GM18867 (cell line): ENCODE measurements at regions not wholly inside any gene's neighbourhood (a gene's known extent, or its start where the extent isn't known, plus 50 kb on each side); places are given as distances from the start of the nearest gene placed in this dataset.
"Not testable (repeated sequence)": the region's sequence is repeated elsewhere in the genome, so short reads cannot be mapped to it uniquely, and the experiment has no call there.

Experiments
- ATAC-seq: cut with Tn5 transposase; IDR thresholded peaks from one replicate; pipeline ENCODE4 v1.9.1; 2021; ENCODE audit warnings: mild to moderate bottlenecking, moderate library complexity; ENCODE audit not compliant: unreplicated experiment

DNA sequence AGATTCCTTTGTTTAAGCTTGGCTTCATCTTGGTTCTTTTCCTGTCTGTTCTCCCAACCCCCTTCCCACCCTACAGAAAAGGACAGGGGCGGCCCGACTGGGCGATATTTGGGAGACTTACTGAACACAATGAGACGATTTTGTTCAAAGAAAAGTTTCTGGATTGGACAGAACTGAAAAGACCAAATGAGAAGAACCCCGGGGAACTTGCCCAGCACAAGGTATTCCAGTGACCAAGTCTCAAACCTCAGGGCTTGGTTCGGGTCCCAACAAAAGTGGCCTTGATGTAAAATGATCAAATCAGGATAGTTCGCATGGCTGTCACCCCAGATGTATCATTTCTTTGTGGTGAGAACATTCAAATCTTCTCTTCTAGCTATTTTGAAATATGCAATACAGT is 73.9 kb upstream of the LYZL2 start:
- ATAC-seq, result not testable (repeated sequence)

DNA sequence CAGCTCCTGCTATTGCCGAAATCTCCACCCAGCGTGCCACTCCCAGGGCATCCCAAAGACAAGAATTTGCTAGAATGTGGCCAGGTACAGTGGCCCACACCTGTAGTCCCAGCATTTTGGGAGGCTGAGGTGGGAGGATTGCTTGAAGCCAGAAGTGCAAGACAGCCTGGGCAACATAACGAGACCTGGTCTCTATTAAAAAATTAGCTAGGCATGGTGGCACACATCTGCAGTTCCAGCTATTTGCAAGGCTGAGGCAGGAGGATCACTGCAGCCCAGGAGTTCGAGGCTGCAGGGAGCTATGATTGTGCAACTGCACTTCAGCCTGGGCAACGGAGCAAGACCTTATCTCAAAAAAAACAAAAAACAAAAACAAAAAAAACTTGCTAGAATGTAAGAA is 73.3 kb upstream of the LYZL2 start:
- no peak for ATAC-seq

DNA sequence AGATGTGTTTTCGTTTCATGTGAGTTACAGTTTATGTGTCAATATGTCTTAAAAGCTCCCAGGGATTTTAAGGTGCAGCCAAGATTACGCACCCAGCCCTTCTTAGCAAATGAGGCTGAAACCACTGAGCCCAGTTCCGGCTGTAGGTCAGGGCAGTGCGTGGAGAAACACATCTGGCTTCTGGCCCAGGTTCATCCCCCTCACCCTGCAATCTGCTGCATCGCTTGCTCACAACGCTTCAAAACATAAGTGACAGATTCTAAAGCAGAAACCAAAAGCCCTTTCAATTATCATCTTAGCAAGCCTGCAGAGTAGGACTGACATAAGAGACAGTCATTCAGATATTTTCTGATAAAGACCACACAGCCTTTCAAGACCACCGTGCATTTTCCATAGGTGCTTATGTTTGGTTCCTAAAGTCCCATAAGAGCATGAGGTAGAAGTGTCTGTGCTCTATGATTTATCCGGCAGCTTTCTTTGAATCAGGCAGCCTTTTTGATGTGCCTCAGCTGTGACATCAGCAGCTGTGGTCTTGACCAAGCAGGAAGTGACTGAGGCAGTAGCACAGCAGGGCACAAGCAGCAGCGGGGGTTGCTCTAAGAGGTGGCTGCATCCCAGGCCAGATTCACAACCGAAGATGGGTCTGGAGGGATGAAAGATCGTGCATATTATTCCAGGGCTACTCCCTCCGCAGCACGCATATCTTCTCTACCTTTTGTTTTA is 72.1 kb upstream of the LYZL2 start:
- ATAC-seq, result peak; percentile 69

DNA sequence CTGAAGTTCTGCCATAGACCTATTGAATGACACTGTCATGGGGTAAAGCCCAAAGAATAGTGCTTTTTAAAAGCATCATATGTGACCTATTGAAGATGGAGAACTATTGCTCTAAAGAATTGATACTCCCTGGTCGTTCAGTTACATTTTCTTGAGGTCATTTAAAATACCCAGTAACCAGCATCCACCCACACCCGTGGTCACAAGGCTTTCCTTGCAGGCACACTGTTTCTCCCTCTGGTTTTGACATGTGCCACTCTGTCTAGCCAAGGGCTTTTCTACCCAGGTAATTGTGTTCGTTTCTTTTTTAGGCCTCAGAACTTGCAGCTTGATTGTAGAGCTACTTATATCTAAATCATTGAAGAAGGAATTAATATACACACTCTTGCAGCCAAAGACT is 68.3 kb upstream of the LYZL2 start:
- no peak for ATAC-seq

DNA sequence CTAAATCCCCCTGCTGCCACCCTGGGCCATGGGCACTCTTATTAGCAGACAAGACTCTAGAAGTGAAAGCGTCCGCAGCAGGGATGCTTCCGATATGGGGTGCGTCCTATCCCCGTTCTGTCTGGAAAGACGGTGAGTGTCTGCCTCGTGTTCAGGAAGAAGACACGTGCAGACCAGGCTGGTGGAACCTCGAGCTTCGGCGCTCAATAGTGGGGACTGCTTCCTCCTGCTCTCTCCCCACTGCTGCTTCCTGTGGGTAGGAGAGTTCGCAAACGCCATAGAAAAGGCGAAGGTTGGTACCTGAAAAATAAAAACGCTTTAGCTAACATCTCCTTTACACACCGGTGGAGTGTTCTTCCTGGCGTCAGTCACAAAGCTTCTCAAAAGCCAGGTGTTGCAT is 67.7 kb upstream of the LYZL2 start:
- ATAC-seq, result not testable (repeated sequence)

DNA sequence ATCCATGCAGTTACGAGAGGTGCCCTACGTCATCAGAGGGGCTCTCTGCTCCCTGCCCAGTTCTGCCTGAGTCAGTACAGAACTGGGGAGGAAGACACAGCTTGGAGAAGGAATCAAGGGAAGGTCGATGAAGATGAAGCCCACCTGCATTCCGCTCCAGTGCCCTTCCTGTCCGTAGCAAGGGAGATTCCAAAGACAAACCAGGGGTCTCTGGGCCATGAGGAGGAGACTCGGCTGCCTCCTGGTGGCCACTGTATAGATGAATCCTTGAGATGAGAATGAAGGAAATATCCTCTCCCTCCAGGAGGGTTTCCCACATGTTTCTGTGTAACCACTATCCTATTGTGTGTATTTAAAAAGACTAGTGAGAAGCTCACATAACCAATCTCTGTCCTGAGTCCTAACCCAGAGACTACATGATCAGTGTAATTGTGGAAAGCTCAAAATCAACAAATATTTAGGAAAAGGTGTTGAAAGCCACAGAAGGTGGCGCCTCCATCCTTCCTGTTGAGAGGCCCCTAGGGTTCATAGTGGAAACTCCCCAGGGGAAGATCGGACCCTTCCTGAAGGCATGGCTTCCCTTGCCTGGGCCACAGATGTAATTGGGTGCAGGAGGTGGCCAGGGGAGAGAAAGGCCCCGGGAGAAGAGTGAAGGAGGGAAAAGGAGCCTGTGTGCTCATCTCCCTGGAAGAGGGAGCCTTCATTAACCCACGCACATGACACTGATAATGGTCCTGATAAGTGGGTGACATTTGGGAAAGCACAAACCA is 67.0 kb upstream of the LYZL2 start:
- peak; percentile 28 for ATAC-seq

DNA sequence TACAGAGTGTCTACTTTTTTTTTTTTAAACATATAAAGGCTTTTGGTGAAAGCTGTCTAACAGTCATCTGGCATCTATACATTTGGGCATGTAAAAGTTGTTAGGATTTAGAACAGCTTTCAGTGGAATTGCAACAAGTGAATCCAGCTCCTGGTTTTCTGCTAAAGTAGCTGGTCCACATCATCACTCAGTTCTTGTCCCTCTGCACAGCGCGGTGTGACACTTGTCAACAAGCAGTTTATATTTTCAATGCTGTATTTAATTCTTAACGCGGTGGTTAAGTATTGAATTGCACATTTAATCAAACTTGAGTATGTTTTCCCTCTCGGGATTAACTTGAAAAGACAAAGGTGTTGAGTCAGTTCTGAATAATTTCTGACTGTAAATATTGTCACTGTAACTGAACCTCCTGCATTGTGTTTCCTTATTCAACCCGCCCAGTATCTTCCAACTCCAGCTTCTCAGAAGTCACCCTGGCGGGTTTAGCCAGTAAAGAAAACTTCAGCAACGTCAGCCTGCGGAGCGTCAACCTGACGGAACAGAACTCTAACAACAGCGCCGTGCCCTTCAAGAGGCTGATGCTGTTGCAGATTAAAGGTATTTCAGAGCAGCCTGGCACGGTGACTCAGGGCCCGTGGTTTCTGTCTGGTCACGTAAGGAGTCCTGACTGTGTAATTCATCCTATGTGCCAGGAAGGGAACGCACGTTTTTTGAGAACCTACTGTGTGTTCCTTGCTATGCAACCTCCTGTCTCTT is 66.1 kb upstream of the LYZL2 start:
- not testable (repeated sequence) for ATAC-seq

DNA sequence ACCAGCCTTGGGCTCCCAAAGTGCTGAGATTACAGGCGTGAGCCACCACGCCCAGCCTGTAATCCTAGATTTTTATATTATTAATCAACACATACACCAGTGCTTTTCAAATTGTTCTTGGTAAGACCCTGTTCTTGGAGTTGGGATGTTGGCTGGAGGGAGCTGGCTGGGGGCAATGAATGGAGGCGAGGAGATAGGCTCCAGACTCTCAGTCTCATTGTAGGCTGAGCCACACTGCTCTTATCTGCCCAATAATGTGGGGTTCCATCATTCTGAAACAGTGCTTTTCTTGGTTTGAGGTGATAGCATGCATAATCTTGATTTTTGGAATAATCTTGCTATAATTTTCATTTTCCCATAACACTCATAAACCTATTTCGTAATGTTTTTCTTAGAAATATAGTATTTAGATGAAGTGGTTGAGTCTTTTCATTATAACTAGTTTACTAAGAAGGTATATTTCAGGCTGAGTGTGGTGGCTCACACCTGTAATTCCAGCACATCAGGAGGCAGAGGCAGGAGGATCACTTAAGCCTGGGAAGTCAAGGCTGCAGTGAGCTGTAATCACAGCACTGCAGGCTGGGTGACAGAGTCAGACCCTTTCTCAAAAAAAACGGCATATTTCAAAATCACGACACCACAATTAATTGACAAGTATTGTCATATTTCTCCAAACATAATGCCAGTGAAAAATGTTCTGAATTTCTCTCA is 65.1 kb upstream of the LYZL2 start:
- no peak for ATAC-seq

DNA sequence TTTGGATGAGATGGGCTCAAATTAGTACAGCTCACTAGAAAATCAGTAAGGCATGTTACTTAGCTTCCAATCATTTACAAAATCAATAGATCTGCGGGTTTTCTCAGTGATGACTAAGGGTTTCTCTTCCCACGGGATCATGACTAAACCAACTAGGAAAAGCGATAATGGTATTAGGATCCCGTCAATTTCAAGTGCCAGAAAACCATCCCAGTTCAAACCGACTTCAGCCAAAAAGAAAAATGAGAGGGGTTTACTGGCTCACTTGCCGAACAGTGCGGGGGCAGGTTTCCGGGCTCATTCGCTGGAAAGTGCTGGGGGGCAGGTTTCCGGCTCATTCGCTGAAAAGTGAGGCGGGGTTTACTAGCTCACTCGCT is 62.1 kb upstream of the LYZL2 start:
- ATAC-seq, result no peak

DNA sequence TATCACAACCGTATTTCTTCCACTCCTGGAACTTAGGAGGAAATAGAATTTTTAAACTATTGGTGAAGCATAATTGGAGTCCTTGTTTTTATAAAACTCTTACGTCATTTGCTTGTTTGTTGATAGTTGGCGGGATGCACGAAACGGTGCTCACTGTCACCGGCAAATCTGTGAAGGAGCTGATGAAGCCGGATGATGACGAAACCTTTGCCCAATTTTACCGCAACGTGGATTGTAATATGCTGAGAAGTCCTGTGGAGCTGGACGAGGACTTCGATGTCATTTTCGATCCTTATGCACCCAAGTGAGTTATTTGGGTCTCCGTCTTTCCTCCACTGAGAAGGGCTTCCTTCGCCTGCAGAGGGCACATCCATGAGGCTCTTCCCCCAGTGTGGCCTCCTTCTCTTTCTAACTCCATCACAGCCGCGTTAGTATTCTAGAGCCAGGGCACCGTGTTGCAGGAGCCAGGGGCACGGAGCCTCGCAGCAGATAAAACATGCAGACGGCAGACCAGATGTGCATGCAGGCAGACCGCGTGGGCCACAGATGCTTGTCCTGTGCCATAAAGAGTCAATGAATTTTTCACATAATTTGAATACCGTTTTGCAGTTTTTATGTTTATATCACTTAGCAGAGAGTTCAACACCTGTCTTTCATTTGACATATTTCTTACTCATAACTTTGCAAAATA is 61.5 kb upstream of the LYZL2 start:
- not testable (repeated sequence) for ATAC-seq

DNA sequence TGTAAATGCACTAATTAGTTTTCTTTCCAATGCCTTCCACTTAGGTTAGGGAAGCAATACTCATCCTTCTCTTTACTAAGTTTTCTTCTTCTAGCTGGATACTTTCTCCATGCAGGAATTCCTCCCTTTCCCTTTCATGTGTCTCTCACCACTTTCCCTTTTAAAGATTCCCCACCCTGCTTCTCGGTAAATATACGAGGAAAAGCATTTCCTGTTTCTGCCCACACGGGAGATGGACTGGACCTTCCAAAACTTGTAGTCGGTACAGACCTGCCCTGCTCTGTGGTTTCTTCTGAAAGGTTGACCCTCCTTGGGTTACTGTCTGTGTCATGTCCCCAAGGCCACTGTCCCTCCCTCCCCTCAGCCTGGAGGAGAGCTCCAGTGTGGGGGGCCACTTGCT is 58.9 kb upstream of the LYZL2 start:
- ATAC-seq, result no peak

DNA sequence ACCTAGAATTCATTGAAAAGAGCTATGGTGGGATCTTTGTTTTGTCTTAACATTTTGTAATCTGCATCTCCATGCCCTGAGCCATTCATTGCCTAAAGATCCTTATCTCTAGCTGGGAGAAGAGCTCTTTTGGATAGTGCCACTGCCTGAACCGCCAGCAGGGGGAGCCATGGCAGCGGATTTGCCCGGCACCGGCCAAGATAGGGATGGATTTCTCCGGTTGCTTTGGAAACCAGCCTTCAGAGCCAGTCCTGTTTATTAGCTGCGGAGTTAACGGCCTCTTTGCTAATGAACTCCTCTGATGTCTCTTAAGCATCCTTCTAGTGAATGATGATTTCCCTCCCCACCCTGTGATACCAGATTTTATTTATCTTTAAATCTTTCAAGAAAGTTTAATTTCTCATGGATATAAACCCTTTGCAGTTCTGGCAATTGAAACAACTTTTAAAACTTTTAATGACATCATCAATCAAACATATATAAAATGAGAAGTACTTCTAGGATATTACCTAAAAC is 58.2 kb upstream of the LYZL2 start:
- peak; percentile 60 for ATAC-seq

DNA sequence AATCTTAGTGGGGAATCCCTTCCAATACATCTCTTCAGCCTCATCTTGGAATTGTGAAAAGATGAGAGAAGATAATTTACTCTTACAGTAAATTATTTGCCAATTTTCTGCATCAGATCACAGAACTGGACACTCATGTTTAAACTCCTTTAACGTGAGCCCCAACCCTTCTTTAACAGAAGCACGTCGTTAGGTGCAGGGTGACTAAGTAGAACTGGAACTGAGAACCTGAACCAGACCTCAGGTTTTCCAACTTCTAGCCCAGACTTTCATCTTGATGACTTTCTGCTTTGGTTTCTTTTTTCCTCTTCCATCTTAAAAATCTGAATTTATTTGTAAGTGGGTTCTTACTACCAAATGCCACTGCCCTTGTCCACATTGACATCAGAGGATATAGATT is 57.2 kb upstream of the LYZL2 start:
- no peak for ATAC-seq

DNA sequence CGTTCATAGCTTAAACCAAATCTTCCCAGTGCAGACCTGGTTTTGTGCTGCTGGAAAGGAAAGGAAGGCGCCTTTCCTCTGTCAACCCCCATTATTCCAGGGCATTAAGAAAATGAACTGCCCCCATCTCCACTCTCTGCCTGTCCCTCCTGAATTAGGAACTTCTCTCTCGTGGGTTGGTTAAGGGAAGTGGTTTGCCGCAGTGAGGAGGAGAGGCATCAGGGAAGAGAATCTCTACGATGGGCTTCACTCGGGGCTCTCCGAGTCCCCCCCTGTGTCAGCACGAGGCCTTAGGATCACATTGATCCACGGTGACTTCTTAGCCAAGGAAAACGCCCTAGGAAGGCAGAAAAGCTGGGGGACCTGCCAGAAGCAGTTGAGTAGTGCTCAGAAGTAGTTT is 53.9 kb upstream of the LYZL2 start:
- no peak for ATAC-seq

DNA sequence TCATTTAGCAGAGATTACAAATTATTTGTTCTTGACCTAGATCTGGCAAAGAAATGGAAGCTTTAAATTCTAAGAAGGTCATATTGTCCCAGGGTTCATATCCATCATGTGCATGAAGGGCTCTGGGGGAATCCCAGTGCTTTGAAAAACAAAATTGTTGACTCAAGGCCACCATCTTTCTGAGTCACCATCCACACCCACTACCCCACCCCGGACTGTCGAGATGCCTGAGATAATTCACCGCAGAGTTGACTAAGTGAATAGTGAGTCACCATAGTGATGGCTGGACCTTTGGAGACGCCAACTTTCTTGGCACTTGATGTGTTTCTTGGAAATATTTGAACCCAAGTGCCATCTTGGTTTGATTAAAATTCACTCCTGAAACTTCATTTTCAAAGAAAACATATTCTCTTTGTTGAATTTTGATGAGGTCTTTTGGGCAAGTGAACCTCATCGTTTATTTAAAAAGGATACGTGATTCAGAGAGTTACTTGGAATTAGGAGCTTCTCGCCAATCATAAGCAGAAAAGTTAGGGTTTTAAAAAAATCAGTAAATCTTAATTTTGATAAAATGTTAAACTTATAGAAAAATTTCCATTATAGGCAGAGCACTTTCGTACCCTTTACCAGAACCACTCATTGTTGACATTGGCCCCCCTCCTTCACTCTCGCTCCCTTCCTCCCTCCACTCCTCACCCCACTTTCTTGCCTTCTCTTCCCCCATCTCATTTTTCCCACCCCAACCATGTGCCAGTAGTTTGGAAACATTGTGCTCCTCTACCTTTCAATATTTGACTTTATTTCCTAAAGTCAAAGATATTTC is 53.0 kb upstream of the LYZL2 start:
- ATAC-seq, result not testable (repeated sequence)

DNA sequence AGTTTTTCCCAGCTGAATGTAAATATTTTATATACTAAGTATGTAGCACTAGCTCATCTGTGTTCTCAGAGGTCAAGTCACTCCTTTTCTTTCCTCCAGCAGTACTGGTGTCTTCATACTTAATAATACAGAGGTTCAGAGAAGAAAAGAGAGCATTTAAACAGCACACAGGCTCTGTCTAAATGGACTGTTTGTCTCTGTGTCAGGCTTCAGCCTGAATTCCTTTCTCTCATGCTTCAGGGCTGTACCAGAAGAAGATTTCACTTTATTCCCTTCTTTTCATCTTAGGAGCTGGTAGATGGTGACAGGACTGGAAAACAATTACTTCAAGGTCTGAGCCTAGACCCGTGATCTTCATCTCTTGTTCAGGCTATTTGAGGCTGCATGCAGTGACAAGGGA is 51.4 kb upstream of the LYZL2 start:
- no peak for ATAC-seq
